Osteoblast (primary cell): ENCODE measurements at regions not wholly inside any gene's neighbourhood (a gene's known extent, or its start where the extent isn't known, plus 50 kb on each side); places are given as distances from the start of the nearest gene placed in this dataset.

Source experiments
- DNase-seq: peaks from one replicate; pipeline ENCODE4 v3.0.0; 2011; ENCODE audit warnings: low spot score, mixed read lengths; ENCODE audit not compliant: insufficient read length; ENCODE audit errors: missing footprints
- H2AFZ ChIP-seq: 2 replicates; pipeline ENCODE4 v1.6.0; 2011; ENCODE audit warnings: mild to moderate bottlenecking, low read length
- H3K27ac ChIP-seq: 2 replicates; pipeline ENCODE4 v1.5.1; 2011; ENCODE audit warnings: mild to moderate bottlenecking, low read depth, low read length, moderate library complexity
- H3K27me3 ChIP-seq: 2 replicates; pipeline ENCODE4 v1.6.0; 2012; ENCODE audit warnings: mild to moderate bottlenecking, control low read depth, inconsistent platforms, low read length, moderate library complexity; ENCODE audit not compliant: insufficient read depth
- H3K36me3 ChIP-seq: 2 replicates; pipeline ENCODE4 v1.5.1; 2011; ENCODE audit warnings: mild to moderate bottlenecking, low read length, control low read depth, moderate library complexity; ENCODE audit not compliant: insufficient read depth
- H3K4me1 ChIP-seq: 2 replicates; pipeline ENCODE4 v1.5.1; 2011; ENCODE audit warnings: mild to moderate bottlenecking, low read length, control low read depth, moderate library complexity; ENCODE audit not compliant: insufficient read depth
- H3K4me2 ChIP-seq: 2 replicates; pipeline ENCODE4 v1.6.0; 2011; ENCODE audit warnings: mild to moderate bottlenecking, low read length; ENCODE audit not compliant: insufficient read depth
- H3K4me3 ChIP-seq: fragments of 200-600 bp; sonication (generic); 3 replicates; pipeline ENCODE4 v1.5.1; 2012; ENCODE audit warnings: mild to moderate bottlenecking, low read length, inconsistent platforms; ENCODE audit not compliant: insufficient read depth
- H3K79me2 ChIP-seq: 2 replicates; pipeline ENCODE4 v1.6.0; 2012; ENCODE audit warnings: mild to moderate bottlenecking, low read length, control low read depth, inconsistent platforms; ENCODE audit not compliant: insufficient read depth
- H3K9me3 ChIP-seq: 2 replicates; pipeline ENCODE4 v1.5.1; 2011; ENCODE audit warnings: low read depth, low read length, control low read depth
- H4K20me1 ChIP-seq: 2 replicates; pipeline ENCODE4 v1.6.0; 2012; ENCODE audit warnings: mild to moderate bottlenecking, low read length, control low read depth; ENCODE audit not compliant: insufficient read depth
- CTCF ChIP-seq: IDR thresholded peaks from 2 replicates; pipeline ENCODE4 v1.5.1; 2011; ENCODE audit warnings: mild to moderate bottlenecking, low read depth, low read length, moderate library complexity; ENCODE audit errors: extremely low read depth

DNA sequence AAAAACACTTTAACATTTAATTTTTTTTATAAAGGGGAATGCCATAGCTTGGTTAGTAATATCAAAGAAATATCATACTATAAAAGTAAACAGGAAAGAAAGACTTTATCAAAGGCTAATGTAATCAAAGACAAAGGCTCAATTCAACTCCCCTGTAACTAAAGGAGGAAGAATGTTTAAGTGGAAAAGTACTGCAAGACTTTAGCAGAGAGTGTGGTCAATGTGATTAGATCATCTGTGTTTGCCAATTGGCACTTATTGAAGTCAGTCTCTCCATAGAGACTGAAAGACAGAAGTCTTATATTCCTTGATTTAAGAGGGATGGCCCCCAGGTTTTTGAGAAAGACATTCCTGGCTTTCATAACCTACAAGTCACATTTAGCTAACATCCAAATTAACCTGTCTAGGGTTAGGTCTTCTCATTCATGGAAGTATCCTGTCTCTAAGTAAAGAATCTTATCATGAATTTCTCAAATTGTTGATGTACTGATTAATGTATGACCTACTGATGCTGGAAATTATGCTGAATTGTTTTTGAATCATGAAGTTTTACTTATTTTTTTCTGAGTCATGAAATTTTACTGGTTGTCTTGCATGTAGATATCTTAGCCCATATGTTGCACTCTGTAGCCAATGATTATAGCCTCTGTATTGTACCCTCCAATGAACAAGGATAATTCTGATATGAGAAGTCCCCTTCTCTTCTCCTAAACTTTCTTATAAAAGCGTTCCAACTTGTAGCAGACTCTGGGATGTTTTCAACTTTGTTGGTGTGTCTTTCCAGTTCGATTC, 65.4 kb downstream of the ATXN7L3B start:
- Histone ChIP-seq H3K4me2 (no peak overlapping the region), H3K27me3 (no peaks in the 10 kb centered on the region)
- no peak for DNase-seq

GRCh38 chr12:74608231-74608775, 70.7 kb downstream of the ATXN7L3B start:
- H3K4me1 ChIP-seq = no peaks in the 10 kb centered on the region
- TF ChIP-seq CTCF = no peak
- H3K27me3 ChIP-seq = no peaks in the 10 kb centered on the region
- H3K79me2 ChIP-seq = no peaks in the 10 kb centered on the region
- H3K36me3 ChIP-seq = no peaks in the 10 kb centered on the region
- H3K4me3 ChIP-seq = no peak overlapping the region
- H3K27ac ChIP-seq = no peak overlapping the region
- H3K9me3 ChIP-seq = no peaks in the 10 kb centered on the region
- H3K4me2 ChIP-seq = no peak overlapping the region
- no peak overlapping the region for H2AFZ ChIP-seq
- no peaks in the 10 kb centered on the region for H4K20me1 ChIP-seq
- no peak for DNase-seq

More for the DNA sequence above, 65.4 kb downstream of the ATXN7L3B start:
- Histone ChIP-seq H3K4me3 (no peak overlapping the region), H3K4me1 (no peaks in the 10 kb centered on the region), H3K79me2 (no peaks in the 10 kb centered on the region), H3K27ac (no peak overlapping the region), H3K36me3 (no peaks in the 10 kb centered on the region), H3K9me3 (no peaks in the 10 kb centered on the region), H2AFZ (no peak overlapping the region), H4K20me1 (no peaks in the 10 kb centered on the region)
- no peak for TF ChIP-seq CTCF

DNA sequence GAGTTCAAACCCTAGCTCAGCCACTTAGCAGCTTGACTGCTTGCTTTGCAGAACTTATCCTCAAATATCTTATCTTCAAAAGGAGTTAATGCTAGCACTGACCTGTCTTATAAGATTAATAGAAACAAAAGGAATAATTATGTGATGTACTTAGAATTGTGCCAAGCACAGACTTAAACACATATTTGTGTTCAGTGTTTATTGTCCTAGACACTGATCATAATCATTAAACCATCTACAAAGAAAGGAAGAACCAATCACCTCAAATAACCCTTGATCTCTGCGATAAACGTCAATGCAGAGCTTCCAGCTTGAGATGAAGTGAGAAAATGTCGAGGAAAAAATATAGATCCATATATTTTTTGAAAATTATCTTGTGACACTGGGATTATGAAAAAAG, 73.1 kb downstream of the ATXN7L3B start:
- no peak overlapping the region for H2AFZ ChIP-seq
- no peak overlapping the region for H3K27ac ChIP-seq
- no peaks in the 10 kb centered on the region for H3K9me3 ChIP-seq
- H3K79me2 ChIP-seq = no peaks in the 10 kb centered on the region
- H3K4me1 ChIP-seq = no peaks in the 10 kb centered on the region
- DNase-seq = no peak
- H3K4me3 ChIP-seq = no peak overlapping the region
- TF ChIP-seq CTCF = no peak
- no peaks in the 10 kb centered on the region for H4K20me1 ChIP-seq
- no peaks in the 10 kb centered on the region for H3K27me3 ChIP-seq
- H3K4me2 ChIP-seq = no peak overlapping the region
- H3K36me3 ChIP-seq = no peaks in the 10 kb centered on the region

DNA sequence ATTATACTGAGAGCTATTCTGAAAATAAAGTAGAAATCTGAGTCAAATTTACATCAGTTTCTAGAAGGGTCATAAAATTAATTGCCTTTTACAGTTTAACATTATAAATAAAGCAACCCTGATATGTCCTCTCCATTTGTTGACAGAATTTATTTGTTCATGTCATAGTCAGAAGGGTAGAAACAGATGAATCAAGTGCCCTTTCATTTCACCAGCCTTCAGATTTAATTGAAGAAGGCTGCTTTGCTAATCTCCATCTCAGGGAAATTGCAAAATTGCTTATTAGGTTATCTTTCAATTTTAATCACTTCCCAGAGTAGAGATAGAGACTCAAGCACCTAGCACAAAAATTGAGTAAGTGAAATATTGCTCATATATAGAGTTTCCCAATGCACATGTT, 76.8 kb downstream of the ATXN7L3B start:
- no peaks in the 10 kb centered on the region for H4K20me1 ChIP-seq
- no peaks in the 10 kb centered on the region for H3K9me3 ChIP-seq
- no peaks in the 10 kb centered on the region for H3K79me2 ChIP-seq
- no peak for TF ChIP-seq CTCF
- no peak for DNase-seq
- H2AFZ ChIP-seq = no peak overlapping the region
- no peaks in the 10 kb centered on the region for H3K4me1 ChIP-seq
- H3K36me3 ChIP-seq = no peaks in the 10 kb centered on the region
- H3K27me3 ChIP-seq = no peaks in the 10 kb centered on the region
- H3K4me3 ChIP-seq = no peak overlapping the region
- no peak overlapping the region for H3K27ac ChIP-seq
- no peak overlapping the region for H3K4me2 ChIP-seq
